Chondrocyte (in vitro differentiated cells): ENCODE measurements at regions not wholly inside any gene's neighbourhood (a gene's known extent, or its start where the extent isn't known, plus 50 kb on each side); places are given as distances from the start of the nearest gene placed in this dataset.

Experiments used
- DNase-seq: peaks from one replicate; pipeline ENCODE4 v3.0.0; 2021; ENCODE audit warnings: mixed read lengths, low spot score
- H3K27ac Mint-ChIP-seq: one replicate; pipeline ENCODE4 v1.8.0; 2021; ENCODE audit warnings: mild to moderate bottlenecking, moderate library complexity, mixed read lengths; ENCODE audit not compliant: unreplicated experiment
- H3K27me3 Mint-ChIP-seq: 2 replicates; pipeline ENCODE4 v1.8.0; 2021; ENCODE audit warnings: low read depth, mixed read lengths
- H3K36me3 Mint-ChIP-seq: 2 replicates; pipeline ENCODE4 v1.8.0; 2021; ENCODE audit warnings: low read depth, mixed read lengths
- H3K4me1 Mint-ChIP-seq: 2 replicates; pipeline ENCODE4 v1.8.0; 2021; ENCODE audit warnings: low read depth, mild to moderate bottlenecking, mixed read lengths
- H3K4me3 Mint-ChIP-seq: one replicate; pipeline ENCODE4 v1.8.0; 2021; ENCODE audit warnings: mild to moderate bottlenecking, moderate library complexity, mixed read lengths; ENCODE audit not compliant: unreplicated experiment
- H3K9me3 Mint-ChIP-seq: 2 replicates; pipeline ENCODE4 v1.8.0; 2021; ENCODE audit warnings: low read depth, mixed read lengths
- CTCF ChIP-seq: fragments of 200-600 bp; sonication (generic); IDR thresholded peaks from 2 replicates; pipeline ENCODE4 v1.5.0; 2021; ENCODE audit warnings: antibody characterized with exemption, mild to moderate bottlenecking, moderate library complexity

GRCh38 chr5:173518856-173519255 lies 97.6 kb downstream of the BOD1 start:
- H3K27ac Mint-ChIP-seq = no peak overlapping the region
- no peak for TF ChIP-seq CTCF
- H3K4me3 Mint-ChIP-seq = no peak overlapping the region
- DNase-seq = no peak
- H3K9me3 Mint-ChIP-seq = peaks cover 15% of the 10 kb centered on the region
- H3K36me3 Mint-ChIP-seq = peaks cover 7% of the 10 kb centered on the region
- no peaks in the 10 kb centered on the region for H3K27me3 Mint-ChIP-seq
- peaks cover 3% of the 10 kb centered on the region for H3K4me1 Mint-ChIP-seq

- Mint-ChIP-seq H3K4me1 (peaks cover 15% of the 10 kb centered on the region), H3K4me3 (no peak overlapping the region), H3K27me3 (no peaks in the 10 kb centered on the region), H3K9me3 (peaks cover 15% of the 10 kb centered on the region), H3K36me3 (peaks cover 9% of the 10 kb centered on the region), H3K27ac (no peak overlapping the region)
- no peak for TF ChIP-seq CTCF
- no peak for DNase-seq
These were observed 98.8 kb downstream of the BOD1 start for GRCh38 chr5:173517648-173518047.

GRCh38 chr5:173515526-173515925 lies 100.9 kb downstream of the BOD1 start:
- DNase-seq = no peak
- no peaks in the 10 kb centered on the region for H3K27me3 Mint-ChIP-seq
- no peak for TF ChIP-seq CTCF
- no peak overlapping the region for H3K4me3 Mint-ChIP-seq
- H3K27ac Mint-ChIP-seq = no peak overlapping the region
- peaks cover 11% of the 10 kb centered on the region for H3K9me3 Mint-ChIP-seq
- H3K36me3 Mint-ChIP-seq = peaks cover 7% of the 10 kb centered on the region
- peaks cover 23% of the 10 kb centered on the region for H3K4me1 Mint-ChIP-seq

GRCh38 chr5:173514661-173515060 lies 101.8 kb downstream of the BOD1 start:
- Mint-ChIP-seq H3K4me3 (no peak overlapping the region), H3K27me3 (no peaks in the 10 kb centered on the region), H3K9me3 (peaks cover 10% of the 10 kb centered on the region), H3K4me1 (peaks cover 25% of the 10 kb centered on the region), H3K36me3 (peaks cover 7% of the 10 kb centered on the region), H3K27ac (no peak overlapping the region)
- no peak for TF ChIP-seq CTCF
- no peak for DNase-seq

GRCh38 chr5:173513521-173513991 lies 102.9 kb downstream of the BOD1 start:
- H3K27me3 Mint-ChIP-seq = no peaks in the 10 kb centered on the region
- peak overlapping the region; percentile 67 for H3K27ac Mint-ChIP-seq
- H3K36me3 Mint-ChIP-seq = peaks cover 5% of the 10 kb centered on the region
- H3K4me1 Mint-ChIP-seq = peaks cover 26% of the 10 kb centered on the region
- TF ChIP-seq CTCF = peak; percentile 57
- no peak overlapping the region for H3K4me3 Mint-ChIP-seq
- DNase-seq = no peak
- peaks cover 16% of the 10 kb centered on the region for H3K9me3 Mint-ChIP-seq
